BJ (cell line): ENCODE measurements at regions not wholly inside any gene's neighbourhood (a gene's known extent, or its start where the extent isn't known, plus 50 kb on each side); places are given as distances from the start of the nearest gene placed in this dataset.
"Not testable (repeated sequence)": the region's sequence is repeated elsewhere in the genome, so short reads cannot be mapped to it uniquely, and the experiment has no call there.

Experiments used
- CTCF ChIA-PET: fragments of 350-600 bp; formaldehyde crosslinking; extraction: SDS; loops from one replicate; lab custom pipeline; 2021; ENCODE audit warnings: antibody characterized with exemption, inconsistent platforms; lab: Yijun Ruan, JAX
- POLR2A ChIA-PET: fragments of 300-600 bp; sonication (Branson Sonifier 250); formaldehyde crosslinking; extraction: SDS; loops from one replicate; lab custom pipeline; 2021; ENCODE audit warnings: antibody characterized with exemption; lab: Charles Lee
- DNase-seq: peaks from one replicate; pipeline ENCODE4 v3.0.0-alpha.2; 2011; ENCODE audit warnings: low read depth
- H3K27me3 ChIP-seq: 2 replicates; pipeline ENCODE4 v1.6.0; 2011; ENCODE audit warnings: low read length; ENCODE audit not compliant: control insufficient read depth, insufficient read depth
- H3K36me3 ChIP-seq: 2 replicates; pipeline ENCODE4 v1.5.1; 2011; ENCODE audit warnings: low read length; ENCODE audit not compliant: control insufficient read depth, insufficient read depth
- H3K4me3 ChIP-seq: 2 replicates; pipeline ENCODE4 v1.5.1; 2011; ENCODE audit warnings: low read depth, mild to moderate bottlenecking, control low read depth, low read length
- TF ChIP-seq, protein P1 (sequence below): IDR thresholded peaks from 2 replicates; pipeline ENCODE4 v1.5.1; 2011; ENCODE audit warnings: low read depth, mild to moderate bottlenecking, control low read depth, inconsistent platforms, low read length, moderate library complexity; ENCODE audit not compliant: insufficient read depth

DNA sequence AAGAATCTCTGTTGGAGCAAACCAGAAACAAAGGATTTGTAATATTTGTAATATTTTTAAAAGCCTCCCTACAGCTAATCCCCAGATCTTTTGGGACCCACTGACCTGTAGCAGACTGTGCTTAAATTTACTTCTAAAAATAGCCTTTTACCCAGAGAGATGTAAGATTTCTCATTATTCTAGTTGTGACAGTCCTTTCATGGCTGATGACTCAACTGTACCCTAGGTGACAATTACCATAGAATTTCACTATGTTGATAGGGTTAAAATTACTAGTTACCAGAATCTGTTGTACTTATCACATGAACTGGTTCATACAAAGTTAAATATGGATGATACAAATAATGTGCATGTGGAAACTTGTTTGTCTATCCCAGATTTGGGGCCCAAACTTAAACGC is 543.9 kb upstream of the SEMA6A start:
- CTCF ChIA-PET: no interaction called here
- POLR2A ChIA-PET: no interaction called here
- Histone ChIP-seq H3K27me3 (no peaks in the 10 kb centered on the region), H3K36me3 (no peaks in the 10 kb centered on the region), H3K4me3 (no peak overlapping the region)
- DNase-seq: no peak
- TF ChIP-seq, protein P1, sequence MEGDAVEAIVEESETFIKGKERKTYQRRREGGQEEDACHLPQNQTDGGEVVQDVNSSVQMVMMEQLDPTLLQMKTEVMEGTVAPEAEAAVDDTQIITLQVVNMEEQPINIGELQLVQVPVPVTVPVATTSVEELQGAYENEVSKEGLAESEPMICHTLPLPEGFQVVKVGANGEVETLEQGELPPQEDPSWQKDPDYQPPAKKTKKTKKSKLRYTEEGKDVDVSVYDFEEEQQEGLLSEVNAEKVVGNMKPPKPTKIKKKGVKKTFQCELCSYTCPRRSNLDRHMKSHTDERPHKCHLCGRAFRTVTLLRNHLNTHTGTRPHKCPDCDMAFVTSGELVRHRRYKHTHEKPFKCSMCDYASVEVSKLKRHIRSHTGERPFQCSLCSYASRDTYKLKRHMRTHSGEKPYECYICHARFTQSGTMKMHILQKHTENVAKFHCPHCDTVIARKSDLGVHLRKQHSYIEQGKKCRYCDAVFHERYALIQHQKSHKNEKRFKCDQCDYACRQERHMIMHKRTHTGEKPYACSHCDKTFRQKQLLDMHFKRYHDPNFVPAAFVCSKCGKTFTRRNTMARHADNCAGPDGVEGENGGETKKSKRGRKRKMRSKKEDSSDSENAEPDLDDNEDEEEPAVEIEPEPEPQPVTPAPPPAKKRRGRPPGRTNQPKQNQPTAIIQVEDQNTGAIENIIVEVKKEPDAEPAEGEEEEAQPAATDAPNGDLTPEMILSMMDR: no peak

DNA sequence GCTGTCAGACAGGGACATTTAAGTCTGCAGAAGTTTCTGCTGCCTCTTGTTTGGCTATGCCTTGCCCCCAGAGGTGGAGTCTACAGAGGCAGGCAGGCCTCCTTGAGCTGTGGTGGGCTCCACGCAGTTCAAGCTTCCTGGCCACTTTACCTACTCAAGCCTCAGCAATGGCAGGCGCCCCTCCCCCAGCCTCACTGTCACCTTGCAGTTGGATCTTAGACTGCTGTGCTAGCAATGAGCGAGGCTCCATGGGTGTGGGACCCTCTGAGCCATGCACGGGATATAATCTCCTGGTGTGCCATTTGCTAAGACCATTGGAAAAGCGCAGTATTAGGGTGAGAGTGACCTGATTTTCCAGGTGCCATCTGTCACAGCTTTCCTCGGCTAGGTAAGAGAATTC is 542.7 kb upstream of the SEMA6A start:
- H3K4me3 ChIP-seq, H3K27me3 ChIP-seq, H3K36me3 ChIP-seq, CTCF ChIA-PET, POLR2A ChIA-PET, DNase-seq: not testable (repeated sequence)

- H3K36me3 ChIP-seq: no peaks in the 10 kb centered on the region
- ChIA-PET CTCF (no interaction called here), POLR2A (no interaction called here)
- no peak overlapping the region for H3K4me3 ChIP-seq
- TF ChIP-seq, protein P1: no peak
- H3K27me3 ChIP-seq: no peaks in the 10 kb centered on the region
- DNase-seq: no peak
Measured at GRCh38 chr5:117110548-117110947, 535.9 kb upstream of the SEMA6A start.

- CTCF ChIA-PET: interaction anchor here (0.6 kb wide), 1 partner anchor 1667 kb away, joined by 3 read pairs; no protein-coding TSS in a partner anchor
- TF ChIP-seq, protein P1: no peak
- DNase-seq: no peak
- POLR2A ChIA-PET: no interaction called here
- no peaks in the 10 kb centered on the region for H3K27me3 ChIP-seq
- H3K36me3 ChIP-seq: no peaks in the 10 kb centered on the region
- H3K4me3 ChIP-seq: no peak overlapping the region
Measured at GRCh38 chr5:117107859-117108258, 533.2 kb upstream of the SEMA6A start.

DNA sequence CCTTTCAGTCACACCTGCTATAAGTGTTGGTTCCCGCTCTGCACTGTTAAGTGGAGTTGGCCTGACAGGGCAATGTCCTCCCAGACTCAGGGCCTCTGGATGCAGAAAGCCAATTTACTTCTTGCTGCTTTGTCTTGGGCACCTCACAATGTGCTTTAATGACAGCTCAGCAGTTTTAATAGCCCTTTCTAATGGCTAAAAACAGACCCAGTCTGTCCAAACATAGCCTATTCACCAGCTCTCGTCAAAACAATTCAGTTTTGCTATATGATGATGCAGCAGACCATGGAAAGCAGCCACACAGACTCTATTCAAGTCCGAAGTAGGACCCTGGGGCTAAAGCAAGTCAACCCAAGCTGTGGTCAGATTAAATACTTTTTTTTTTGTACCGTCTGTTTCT is 529.1 kb upstream of the SEMA6A start:
- no peaks in the 10 kb centered on the region for H3K36me3 ChIP-seq
- ChIA-PET CTCF (no interaction called here), POLR2A (no interaction called here)
- TF ChIP-seq, protein P1: no peak
- H3K4me3 ChIP-seq: no peak overlapping the region
- DNase-seq: no peak
- H3K27me3 ChIP-seq: no peaks in the 10 kb centered on the region

- TF ChIP-seq, protein P1: no peak
- DNase-seq: no peak
- no peak overlapping the region for H3K4me3 ChIP-seq
- no peaks in the 10 kb centered on the region for H3K36me3 ChIP-seq
- POLR2A ChIA-PET: no interaction called here
- H3K27me3 ChIP-seq: no peaks in the 10 kb centered on the region
- CTCF ChIA-PET: no interaction called here
Measured at GRCh38 chr5:117102591-117102990, 528.0 kb upstream of the SEMA6A start.
